Keratinocyte (primary cell): ENCODE measurements at regions not wholly inside any gene's neighbourhood (a gene's known extent, or its start where the extent isn't known, plus 50 kb on each side); places are given as distances from the start of the nearest gene placed in this dataset.

Experiments used
- DNase-seq: peaks from one replicate; pipeline ENCODE4 v3.0.0-alpha.2; 2011; ENCODE audit warnings: low read depth, missing footprints, low spot score
- FAIRE-seq: peaks from 2 replicates; lab custom pipeline; 2011; peaks lifted over from hg19 to GRCh38; lab: Jason Lieb, UNC
- H2AFZ ChIP-seq: 2 replicates; pipeline ENCODE4 v1.6.0; 2012; ENCODE audit warnings: low read length, control low read depth, inconsistent platforms; ENCODE audit not compliant: control insufficient read depth
- H3K27ac ChIP-seq: 2 replicates; pipeline ENCODE4 v1.5.1; 2011; ENCODE audit warnings: low read length; ENCODE audit not compliant: control insufficient read depth, insufficient read depth
- H3K27me3 ChIP-seq: 3 replicates; pipeline ENCODE4 v1.6.0; 2011; ENCODE audit warnings: low read length; ENCODE audit not compliant: control insufficient read depth, insufficient read depth; ENCODE audit errors: extremely low read depth
- H3K36me3 ChIP-seq, 2 experiments: 2 replicates in 1 of 2; 3 replicates in 1 of 2; pipeline ENCODE4 v1.5.1; 2011; ENCODE audit warnings: low read length in 2 of 2, mild to moderate bottlenecking in 1 of 2; ENCODE audit not compliant: control insufficient read depth in 2 of 2, insufficient read depth in 2 of 2; ENCODE audit errors: extremely low read depth in 1 of 2
- H3K4me1 ChIP-seq: 3 replicates; pipeline ENCODE4 v1.5.1; 2011; ENCODE audit warnings: low read length; ENCODE audit not compliant: control insufficient read depth, insufficient read depth; ENCODE audit errors: extremely low read depth
- H3K4me2 ChIP-seq: 3 replicates; pipeline ENCODE4 v1.6.0; 2011; ENCODE audit warnings: low read depth, low read length; ENCODE audit not compliant: control insufficient read depth, insufficient read depth; ENCODE audit errors: extremely low read depth
- H3K4me3 ChIP-seq, 3 experiments: fragments of 200-600 bp in 1 of 3; sonication (generic) in 1 of 3; 2 replicates in 2 of 3; 3 replicates in 1 of 3; pipeline ENCODE4 v1.5.1; 2011 to 2016; ENCODE audit warnings: low read length in 3 of 3, mild to moderate bottlenecking in 3 of 3, control low read depth in 2 of 3, inconsistent platforms in 1 of 3, low read depth in 1 of 3, mixed read lengths in 1 of 3, mixed run types in 1 of 3, moderate library complexity in 1 of 3; ENCODE audit not compliant: control insufficient read depth in 2 of 3, insufficient read depth in 2 of 3; ENCODE audit errors: extremely low read depth in 1 of 3
- H3K79me2 ChIP-seq: 2 replicates; pipeline ENCODE4 v1.6.0; 2012; ENCODE audit warnings: low read length; ENCODE audit not compliant: control insufficient read depth, insufficient read depth
- H3K9ac ChIP-seq: 3 replicates; pipeline ENCODE4 v1.6.0; 2011; ENCODE audit warnings: low read length; ENCODE audit not compliant: control insufficient read depth, insufficient read depth; ENCODE audit errors: extremely low read depth
- H3K9me1 ChIP-seq: 3 replicates; pipeline ENCODE4 v1.6.0; 2011; ENCODE audit warnings: low read length; ENCODE audit not compliant: control insufficient read depth, insufficient read depth; ENCODE audit errors: extremely low read depth
- H3K9me3 ChIP-seq: 2 replicates; pipeline ENCODE4 v1.5.1; 2012; ENCODE audit warnings: low read depth, low read length; ENCODE audit not compliant: control insufficient read depth
- H4K20me1 ChIP-seq: 3 replicates; pipeline ENCODE4 v1.6.0; 2011; ENCODE audit warnings: low read length; ENCODE audit not compliant: control insufficient read depth, insufficient read depth; ENCODE audit errors: extremely low read depth
- CTCF ChIP-seq, 3 experiments: IDR thresholded peaks in 1 of 3; conservative IDR thresholded peaks in 1 of 3; optimal IDR thresholded peaks in 1 of 3; 2 replicates in 2 of 3; 3 replicates in 1 of 3; pipeline versions ENCODE3 to v1.5.1; 2011; ENCODE audit warnings: low read length in 3 of 3, mild to moderate bottlenecking in 3 of 3, moderate library complexity in 2 of 3, control low read depth in 1 of 3, inconsistent platforms in 1 of 3; ENCODE audit not compliant: insufficient read depth in 2 of 3; ENCODE audit errors: extremely low read depth in 1 of 3
- EZH2 ChIP-seq: IDR thresholded peaks from one replicate; pipeline ENCODE4 v1.6.1; 2012; ENCODE audit warnings: inconsistent platforms, mild to moderate bottlenecking, low read length, moderate library complexity
- dilution Hi-C: fragments of 300-500 bp; cut with MboI; formaldehyde crosslinking; loops from one replicate; pipeline ENCODE4 v1.7.0; 2020; ENCODE audit warnings: low sequenced_read_pairs; ENCODE audit not compliant: extremely low pct_ligation_motif_present

- H3K36me3 ChIP-seq: no peaks in the 10 kb centered on the region
- H3K79me2 ChIP-seq: no peaks in the 10 kb centered on the region
- H4K20me1 ChIP-seq: no peaks in the 10 kb centered on the region
- H3K4me3 ChIP-seq: no peak overlapping the region
- H2AFZ ChIP-seq: no peak overlapping the region
- FAIRE-seq: no peak
- TF ChIP-seq EZH2 (no peak), CTCF (optimal IDR thresholded peaks at IDR 0.05 in 1 of 3, IDR thresholded peaks at IDR 0.05 in 1 of 3, conservative IDR thresholded peaks at IDR 0.05 in 1 of 3; ENCODE audit: extremely low read depth in 1 of 3, insufficient read depth in 2 of 3, low read length in 3 of 3) (no peak)
- H3K4me1 ChIP-seq: no peaks in the 10 kb centered on the region
- H3K27me3 ChIP-seq: no peaks in the 10 kb centered on the region
- no peak overlapping the region for H3K4me2 ChIP-seq
- no peak overlapping the region for H3K27ac ChIP-seq
- no peaks in the 10 kb centered on the region for H3K9me1 ChIP-seq
- no peak for DNase-seq
- no peak overlapping the region for H3K9ac ChIP-seq
- dilution Hi-C loops: no loop called here
- H3K9me3 ChIP-seq: no peaks in the 10 kb centered on the region
These were observed 256.8 kb downstream of the STIM2 start for GRCh38 chr4:27117453-27117852.

GRCh38 chr4:27119239-27119638 lies 258.6 kb downstream of the STIM2 start:
- no peak for FAIRE-seq
- dilution Hi-C loops: no loop called here
- no peaks in the 10 kb centered on the region for H4K20me1 ChIP-seq

More at GRCh38 chr4:27119239-27119638, 258.6 kb downstream of the STIM2 start:
- Histone ChIP-seq H3K9me3 (no peaks in the 10 kb centered on the region), H3K27me3 (no peaks in the 10 kb centered on the region), H3K9me1 (no peaks in the 10 kb centered on the region), H3K9ac (no peak overlapping the region), H3K27ac (no peak overlapping the region), H3K79me2 (no peaks in the 10 kb centered on the region), H2AFZ (no peak overlapping the region), H3K4me1 (no peaks in the 10 kb centered on the region), H3K4me2 (no peak overlapping the region), H3K4me3 (no peak overlapping the region), H3K36me3 (no peaks in the 10 kb centered on the region)
- TF ChIP-seq EZH2 (no peak), CTCF (optimal IDR thresholded peaks at IDR 0.05 in 1 of 3, IDR thresholded peaks at IDR 0.05 in 1 of 3, conservative IDR thresholded peaks at IDR 0.05 in 1 of 3; ENCODE audit: extremely low read depth in 1 of 3, insufficient read depth in 2 of 3, low read length in 3 of 3) (no peak)
- DNase-seq: no peak
